HS-5 (cell line): ENCODE measurements at regions not wholly inside any gene's neighbourhood (a gene's known extent, or its start where the extent isn't known, plus 50 kb on each side); places are given as distances from the start of the nearest gene placed in this dataset.

Experiments used
- DNase-seq: peaks from one replicate; pipeline ENCODE4 v3.0.0-alpha.2; 2012; ENCODE audit warnings: low read depth

DNA sequence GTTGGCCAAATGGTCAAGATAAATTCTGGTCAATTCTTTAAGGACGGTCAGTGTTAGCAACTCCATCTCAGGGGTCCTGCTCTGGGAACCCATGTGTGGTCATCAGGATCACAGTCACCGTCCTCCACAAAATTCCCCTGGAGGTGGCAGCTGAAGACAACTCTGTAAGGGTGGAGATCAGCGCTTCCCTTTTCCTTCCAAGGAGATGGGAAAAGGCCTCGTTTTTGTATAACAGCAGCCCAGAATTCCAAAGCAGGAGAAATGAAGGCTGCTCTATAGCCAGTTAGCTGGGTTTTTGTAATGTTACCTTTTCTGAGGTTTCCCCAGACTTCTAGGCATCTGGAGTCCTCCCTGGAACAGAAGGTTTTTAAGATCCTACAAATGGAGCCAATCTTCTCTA is 334.8 kb downstream of the MYCN start:
- DNase-seq: no peak

GRCh38 chr2:16273111-16273510 is 332.8 kb downstream of the MYCN start:
- no peak for DNase-seq

- DNase-seq: no peak
Observed at GRCh38 chr2:16272038-16272788, 331.9 kb downstream of the MYCN start.

DNA sequence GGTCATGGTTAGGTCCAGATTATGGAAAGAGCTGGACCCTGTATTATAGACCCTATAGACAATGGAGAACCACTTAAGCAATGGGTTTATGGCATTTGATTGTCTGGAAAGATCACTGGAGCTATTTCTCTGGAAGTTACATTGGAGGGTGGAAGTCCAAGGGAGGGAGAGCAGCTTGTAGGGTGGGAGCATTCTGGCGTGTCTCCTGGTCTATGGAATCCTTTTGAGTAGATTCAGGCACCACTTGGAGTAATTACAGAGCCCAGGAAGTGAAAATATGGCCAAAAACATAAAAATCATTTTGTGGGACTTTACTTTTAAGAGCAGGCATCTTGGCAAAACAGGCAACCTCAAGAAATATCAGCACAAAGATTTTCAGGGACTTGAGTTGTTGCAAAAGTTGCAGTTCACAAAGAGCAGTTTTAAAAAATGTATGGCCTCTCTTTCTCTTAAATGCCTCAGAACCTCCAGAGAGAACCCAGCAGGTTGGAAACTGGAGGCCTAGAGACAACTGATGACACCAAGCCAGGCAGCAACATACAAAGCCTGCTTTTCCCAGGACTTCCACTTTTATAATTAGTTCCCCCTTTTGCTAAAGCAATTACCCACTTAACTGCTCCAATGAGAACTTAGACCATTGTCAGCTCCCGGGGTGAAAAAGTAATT is 331.0 kb downstream of the MYCN start:
- DNase-seq: no peak

GRCh38 chr2:16270441-16270840 is 330.1 kb downstream of the MYCN start:
- no peak for DNase-seq

GRCh38 chr2:16268301-16269000 is 328.1 kb downstream of the MYCN start:
- DNase-seq: no peak

- DNase-seq: no peak
Observed at GRCh38 chr2:16266571-16266970, 326.2 kb downstream of the MYCN start.

DNA sequence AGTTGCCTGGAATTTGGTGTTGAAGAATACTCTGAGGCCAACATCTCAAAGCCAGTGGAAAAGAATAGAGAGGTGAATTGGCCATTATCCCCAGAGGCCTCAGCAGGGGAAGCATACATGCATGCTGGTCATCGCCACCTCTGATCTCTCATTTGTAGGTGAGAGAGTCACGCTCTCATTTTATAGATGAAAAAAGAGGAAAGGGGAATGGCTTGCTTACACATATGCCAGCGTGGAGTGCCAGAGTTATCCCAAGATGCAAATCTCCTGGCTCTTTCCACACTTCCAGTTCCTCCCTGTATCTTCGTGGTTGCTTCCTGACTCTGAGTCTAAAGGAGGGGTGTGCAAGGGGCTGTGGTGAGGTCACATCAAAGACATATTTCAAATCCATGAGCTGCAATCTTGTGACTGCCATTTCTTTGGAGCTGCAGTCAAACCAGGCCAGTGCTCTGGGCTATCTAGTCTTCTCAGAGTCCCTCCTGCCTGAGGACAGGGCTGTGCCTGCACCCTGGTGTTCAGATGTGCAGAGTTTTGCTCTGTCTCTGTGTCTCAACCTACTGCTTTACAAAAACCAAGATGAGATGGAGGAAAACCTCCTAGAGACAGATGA is 324.7 kb downstream of the MYCN start:
- no peak for DNase-seq

DNA sequence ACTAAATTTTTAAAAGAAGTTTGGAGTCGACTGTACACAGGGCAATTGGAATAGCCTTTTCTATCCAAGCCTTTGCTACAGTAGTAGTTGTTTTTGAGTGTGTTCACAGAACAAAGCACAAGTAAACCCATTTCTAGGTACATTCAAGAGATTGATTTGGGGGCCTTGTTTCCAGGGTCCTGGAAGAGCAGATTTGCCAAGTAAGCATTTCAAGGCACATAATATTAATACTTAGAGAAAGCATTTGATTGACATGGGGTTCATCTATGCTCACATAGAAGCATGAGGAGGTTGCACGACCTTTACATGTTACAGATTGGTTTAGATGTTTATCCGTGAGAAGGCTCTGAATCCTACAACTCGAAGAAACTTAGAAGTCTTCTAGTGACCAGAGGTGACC is 324.1 kb downstream of the MYCN start:
- DNase-seq: no peak

DNA sequence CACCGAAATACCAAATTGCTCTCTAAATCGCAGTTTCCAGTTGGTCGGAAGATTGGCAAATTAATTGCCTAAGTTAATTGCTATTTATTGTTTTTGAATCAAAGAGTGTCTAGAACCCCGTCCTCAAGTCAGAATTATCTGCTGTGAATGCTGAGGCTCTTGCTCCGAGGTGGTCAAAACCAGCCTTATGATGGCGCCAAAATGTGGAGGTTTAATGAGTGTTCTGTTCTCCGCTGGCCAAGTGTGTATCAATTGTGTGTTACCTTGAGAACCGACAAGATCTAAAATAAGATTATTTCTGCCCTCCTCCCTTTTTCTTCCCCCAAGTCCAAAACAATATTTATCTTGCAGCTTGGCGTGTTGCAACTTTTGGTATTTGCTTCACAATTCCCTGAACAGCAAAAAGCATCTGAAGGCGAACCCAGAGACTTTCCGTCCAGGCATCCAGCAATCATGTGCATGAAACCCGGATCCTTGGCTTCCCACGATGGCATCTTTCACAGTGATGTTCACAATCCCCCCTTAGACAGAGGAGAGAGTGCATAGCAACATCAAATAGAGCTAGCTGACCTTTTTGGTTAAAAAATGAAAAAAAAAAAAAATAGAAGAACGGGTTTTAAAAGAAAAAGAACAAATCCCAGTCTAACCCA is 323.0 kb downstream of the MYCN start:
- DNase-seq: no peak

- DNase-seq: no peak
Observed at GRCh38 chr2:16262526-16263178, 322.3 kb downstream of the MYCN start.

DNA sequence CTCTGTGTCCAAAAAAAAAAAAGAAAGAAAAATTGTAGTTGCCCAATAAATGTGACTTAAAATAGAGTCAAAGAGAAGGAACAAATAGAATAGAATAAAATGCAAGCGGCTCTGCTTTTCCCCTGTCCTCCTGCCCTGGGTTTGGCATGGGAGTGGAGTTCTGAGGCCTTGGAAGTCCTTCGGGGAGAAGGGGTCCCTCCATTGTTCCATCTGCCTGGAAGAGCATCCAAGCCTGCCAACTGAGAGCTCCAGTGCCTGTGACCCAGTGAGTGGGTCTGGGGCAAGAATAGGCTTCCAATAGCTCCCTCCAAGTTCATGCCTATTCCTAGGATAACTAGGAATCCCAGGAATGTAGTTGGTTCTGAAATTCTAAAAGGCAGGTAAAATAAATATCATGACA is 321.4 kb downstream of the MYCN start:
- no peak for DNase-seq

- DNase-seq: no peak
Observed at GRCh38 chr2:16261071-16261470, 320.7 kb downstream of the MYCN start.

DNA sequence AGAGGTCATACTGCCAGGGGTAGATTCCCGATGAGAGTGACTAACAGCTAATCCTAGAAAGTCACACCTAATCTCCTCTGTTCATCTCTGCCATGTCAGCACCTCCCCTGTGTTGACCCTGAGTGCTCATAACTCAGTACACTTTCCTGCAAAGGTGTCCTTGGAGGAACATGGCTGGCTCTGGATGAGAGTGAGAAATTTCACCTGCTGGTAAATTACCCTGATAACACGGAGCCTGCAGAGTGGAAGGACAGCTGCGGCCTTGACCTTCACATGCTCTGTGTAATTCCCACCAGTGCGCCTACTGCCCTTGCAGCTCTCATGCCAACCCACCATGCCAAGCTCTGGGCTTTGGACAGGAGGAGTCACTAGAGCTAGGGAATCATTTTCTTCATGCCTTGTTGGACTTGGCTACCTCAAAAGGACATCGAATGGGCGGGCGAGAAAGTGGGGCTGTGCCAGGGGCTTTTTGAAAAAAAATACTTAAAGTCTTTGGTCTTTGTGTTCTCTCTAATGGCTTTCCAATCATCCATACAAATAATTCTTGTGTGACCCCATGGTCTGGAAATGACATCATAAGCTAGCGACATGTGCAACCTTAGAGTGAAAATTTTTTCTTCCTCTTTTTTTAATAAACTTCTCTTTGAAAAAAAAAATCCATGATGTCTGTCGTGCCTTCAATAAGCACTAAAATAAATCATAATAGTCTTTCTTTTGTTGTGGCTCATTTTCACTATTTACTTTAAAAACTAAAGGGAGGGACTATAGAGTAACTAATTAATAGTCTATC is 319.9 kb downstream of the MYCN start:
- no peak for DNase-seq

DNA sequence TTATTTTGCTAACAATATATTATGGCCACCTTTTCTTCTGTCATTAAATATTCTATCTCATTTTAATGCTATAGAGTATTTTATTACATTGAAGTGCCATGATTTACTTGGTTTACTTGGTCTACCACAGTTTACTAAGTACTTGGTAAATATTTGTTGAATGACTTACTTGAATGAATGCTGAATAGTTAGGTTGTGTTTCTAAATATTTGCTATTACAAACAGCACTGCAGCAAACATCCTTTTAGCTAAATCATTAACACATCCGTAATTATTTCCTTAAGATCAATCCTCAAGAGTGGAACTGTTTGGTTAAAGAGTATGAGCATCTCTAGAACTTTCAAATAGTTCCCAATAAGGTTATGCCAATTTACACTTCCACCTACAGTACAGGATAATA is 318.7 kb downstream of the MYCN start:
- no peak for DNase-seq

DNA sequence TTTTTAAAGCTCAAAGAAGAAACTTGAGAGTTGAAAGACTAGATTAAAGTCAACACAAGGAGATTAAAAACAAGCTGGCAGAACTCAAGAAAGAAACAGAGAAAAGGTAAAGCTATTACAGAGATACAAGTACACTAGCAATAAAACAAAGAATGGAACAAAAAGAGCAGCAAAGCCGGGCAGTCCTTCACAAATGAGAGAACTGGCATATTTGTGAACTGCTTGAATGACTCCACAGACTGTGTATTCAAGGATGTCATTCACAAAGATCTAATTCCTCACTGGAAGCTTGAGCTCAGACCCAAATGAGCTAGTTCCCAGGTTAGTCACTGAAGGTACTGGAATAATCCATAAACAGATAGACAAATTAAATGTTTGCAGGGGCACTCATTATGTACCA is 318.0 kb downstream of the MYCN start:
- no peak for DNase-seq

GRCh38 chr2:16257322-16258028 is 317.1 kb downstream of the MYCN start:
- no peak for DNase-seq

DNA sequence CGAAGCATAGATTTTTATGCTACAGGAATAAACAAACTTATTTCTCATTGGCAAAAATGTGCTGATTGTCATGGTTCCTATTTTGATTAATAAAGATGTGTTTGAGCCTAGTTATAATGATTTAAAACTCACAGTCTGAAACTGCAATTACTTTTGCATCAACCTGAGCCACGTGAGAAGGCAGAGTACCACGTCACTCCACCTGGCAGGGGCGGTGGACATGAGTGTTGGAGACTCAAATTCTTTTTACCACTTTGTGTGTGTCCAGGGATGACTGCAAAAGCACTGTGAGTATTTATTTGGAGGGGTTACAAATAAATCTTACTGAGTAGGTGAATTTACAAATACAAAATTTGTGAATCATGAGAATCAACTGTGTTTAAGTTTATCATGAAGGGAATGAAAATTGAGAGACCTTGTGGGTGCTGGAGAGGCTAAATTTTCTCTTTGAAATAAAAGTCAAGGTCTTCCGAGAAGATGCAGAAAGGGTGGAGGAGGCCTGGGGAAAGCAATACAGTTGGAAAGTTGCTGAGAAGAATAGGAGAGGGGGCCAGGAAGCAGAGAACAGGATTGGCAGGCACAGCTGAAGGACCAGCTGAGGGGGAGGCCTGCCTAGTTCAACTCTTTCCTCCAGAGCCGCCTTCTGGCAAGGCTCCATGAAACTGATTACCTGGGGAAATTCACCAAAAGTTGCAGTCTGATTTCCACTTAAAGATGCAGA is 316.4 kb downstream of the MYCN start:
- no peak for DNase-seq

DNA sequence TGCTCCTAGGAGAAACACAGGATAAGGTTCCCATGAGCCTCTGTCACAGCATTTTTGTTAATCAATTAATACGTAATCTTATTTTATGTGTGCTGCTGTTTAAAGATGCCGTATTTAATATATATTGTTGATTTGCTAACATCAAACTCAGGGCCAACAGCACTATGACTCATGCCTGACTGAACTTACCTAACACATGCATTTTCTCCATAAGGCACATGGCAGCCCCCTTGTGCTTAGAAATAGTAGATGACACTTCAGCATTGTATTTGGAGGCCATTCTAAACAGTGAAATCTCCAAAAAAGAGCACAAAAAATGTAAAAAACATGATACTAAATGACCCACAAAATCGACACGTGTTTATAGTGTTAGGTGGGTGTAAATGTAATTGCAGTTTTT is 314.8 kb downstream of the MYCN start:
- DNase-seq: no peak
